ENCODE measurements at regions not wholly inside any gene's neighbourhood (a gene's known extent, or its start where the extent isn't known, plus 50 kb on each side); places are given as distances from the start of the nearest gene placed in this dataset.

DNA sequence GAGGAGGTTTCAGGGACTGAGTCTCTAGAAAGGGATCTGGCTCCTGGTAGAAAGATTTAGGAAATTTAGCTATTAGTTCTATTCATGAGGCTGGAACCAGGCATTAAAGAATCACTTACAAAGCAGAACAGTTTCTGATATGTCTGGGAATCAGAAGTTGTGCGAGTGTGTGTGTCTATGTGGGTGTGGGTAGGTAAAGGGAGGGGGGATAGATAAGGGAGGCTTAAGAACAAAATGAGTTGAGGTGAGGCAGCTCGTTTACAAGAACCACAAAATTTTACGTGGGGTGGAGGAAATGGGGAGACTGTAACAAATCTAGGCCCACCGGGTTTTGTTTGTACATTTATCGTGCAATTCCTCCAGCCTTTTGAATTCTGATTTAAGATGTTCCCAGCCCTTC, 90.7 kb downstream of the SAMD9 start:
- TF ChIP-seq, protein P1, sequence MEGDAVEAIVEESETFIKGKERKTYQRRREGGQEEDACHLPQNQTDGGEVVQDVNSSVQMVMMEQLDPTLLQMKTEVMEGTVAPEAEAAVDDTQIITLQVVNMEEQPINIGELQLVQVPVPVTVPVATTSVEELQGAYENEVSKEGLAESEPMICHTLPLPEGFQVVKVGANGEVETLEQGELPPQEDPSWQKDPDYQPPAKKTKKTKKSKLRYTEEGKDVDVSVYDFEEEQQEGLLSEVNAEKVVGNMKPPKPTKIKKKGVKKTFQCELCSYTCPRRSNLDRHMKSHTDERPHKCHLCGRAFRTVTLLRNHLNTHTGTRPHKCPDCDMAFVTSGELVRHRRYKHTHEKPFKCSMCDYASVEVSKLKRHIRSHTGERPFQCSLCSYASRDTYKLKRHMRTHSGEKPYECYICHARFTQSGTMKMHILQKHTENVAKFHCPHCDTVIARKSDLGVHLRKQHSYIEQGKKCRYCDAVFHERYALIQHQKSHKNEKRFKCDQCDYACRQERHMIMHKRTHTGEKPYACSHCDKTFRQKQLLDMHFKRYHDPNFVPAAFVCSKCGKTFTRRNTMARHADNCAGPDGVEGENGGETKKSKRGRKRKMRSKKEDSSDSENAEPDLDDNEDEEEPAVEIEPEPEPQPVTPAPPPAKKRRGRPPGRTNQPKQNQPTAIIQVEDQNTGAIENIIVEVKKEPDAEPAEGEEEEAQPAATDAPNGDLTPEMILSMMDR (IDR thresholded peaks at IDR 0.05): no peak
- TF ChIP-seq POLR2AphosphoS5 (IDR thresholded peaks at IDR 0.05) (no peak), POLR2A (IDR thresholded peaks at IDR 0.05) (no peak)
